ENCODE measurements at regions not wholly inside any gene's neighbourhood (a gene's known extent, or its start where the extent isn't known, plus 50 kb on each side); places are given as distances from the start of the nearest gene placed in this dataset.

GRCh38 chr5:116703328-116703727 is 128.7 kb upstream of the SEMA6A start:
- no peak for DNase-seq

GRCh38 chr5:116702776-116703175 is 128.2 kb upstream of the SEMA6A start:
- DNase-seq: no peak

- DNase-seq: no peak
Observed at GRCh38 chr5:116699332-116699731, 124.7 kb upstream of the SEMA6A start.

- DNase-seq: no peak
Observed at GRCh38 chr5:116696366-116696765, 121.7 kb upstream of the SEMA6A start.

GRCh38 chr5:116695681-116696080 is 121.1 kb upstream of the SEMA6A start:
- no peak for DNase-seq

- DNase-seq: no peak
Observed at GRCh38 chr5:116686438-116686837, 111.8 kb upstream of the SEMA6A start.

GRCh38 chr5:116685931-116686330 is 111.3 kb upstream of the SEMA6A start:
- no peak for DNase-seq

- no peak for DNase-seq
Observed at GRCh38 chr5:116685069-116685468, 110.4 kb upstream of the SEMA6A start.

- no peak for DNase-seq
Observed at GRCh38 chr5:116681334-116682013, 106.9 kb upstream of the SEMA6A start.

GRCh38 chr5:116675626-116675910 is 100.9 kb upstream of the SEMA6A start:
- no peak for DNase-seq

GRCh38 chr5:116674881-116675625 is 100.4 kb upstream of the SEMA6A start:
- no peak for DNase-seq

- DNase-seq: no peak
Observed at GRCh38 chr5:116673453-116673852, 98.8 kb upstream of the SEMA6A start.

- DNase-seq: no peak
Observed at GRCh38 chr5:116672203-116672602, 97.6 kb upstream of the SEMA6A start.

GRCh38 chr5:116671211-116671736 is 96.7 kb upstream of the SEMA6A start:
- DNase-seq: no peak

GRCh38 chr5:116669261-116670031 is 94.8 kb upstream of the SEMA6A start:
- no peak for DNase-seq

GRCh38 chr5:116668390-116668789 is 93.8 kb upstream of the SEMA6A start:
- no peak for DNase-seq

- DNase-seq: no peak
Observed at GRCh38 chr5:116666901-116667300, 92.3 kb upstream of the SEMA6A start.

- DNase-seq: no peak
Observed at GRCh38 chr5:116664988-116665387, 90.4 kb upstream of the SEMA6A start.

- no peak for DNase-seq
Observed at GRCh38 chr5:116663081-116663480, 88.5 kb upstream of the SEMA6A start.

- no peak for DNase-seq
Observed at GRCh38 chr5:116661419-116661818, 86.8 kb upstream of the SEMA6A start.

- no peak for DNase-seq
Observed at GRCh38 chr5:116660929-116661328, 86.3 kb upstream of the SEMA6A start.

GRCh38 chr5:116658830-116659229 is 84.2 kb upstream of the SEMA6A start:
- DNase-seq: no peak

- DNase-seq: no peak
Observed at GRCh38 chr5:116658141-116658540, 83.5 kb upstream of the SEMA6A start.

- DNase-seq: no peak
Observed at GRCh38 chr5:116655431-116655830, 80.8 kb upstream of the SEMA6A start.
